MM.1S (cell line): ENCODE measurements at regions not wholly inside any gene's neighbourhood (a gene's known extent, or its start where the extent isn't known, plus 50 kb on each side); places are given as distances from the start of the nearest gene placed in this dataset.

Source experiments
- CTCF ChIP-seq: fragments of 300-600 bp; sonication (generic); IDR thresholded peaks from 2 replicates; pipeline ENCODE4 v1.5.1; 2016; ENCODE audit warnings: antibody characterized with exemption, low read length, mixed read lengths
- EZH2phosphoT487 ChIP-seq: fragments of 300-600 bp; sonication (generic); IDR thresholded peaks from 2 replicates; pipeline ENCODE4 v1.6.1; 2018; ENCODE audit warnings: antibody characterized with exemption, low read length

- TF ChIP-seq CTCF (no peak), EZH2phosphoT487 (no peak)
These were observed 64.3 kb upstream of the RNU6ATAC start for GRCh38 chr9:134228649-134229048.
